Activated naive CD4-positive, alpha-beta T cell treated with anti-CD3 and anti-CD28 coated beads for 36 hours (primary cell): ENCODE measurements at regions not wholly inside any gene's neighbourhood (a gene's known extent, or its start where the extent isn't known, plus 50 kb on each side); places are given as distances from the start of the nearest gene placed in this dataset.

Experiments used
- CTCF ChIA-PET: fragments of 350-600 bp; sonication (Branson Sonifier 250); formaldehyde crosslinking; loops from one replicate; lab custom pipeline; 2021; ENCODE audit warnings: antibody characterized with exemption; lab: Charles Lee
- DNase-seq: peaks from one replicate; pipeline ENCODE4 v3.0.0-alpha.2; 2020
- H3K27ac Mint-ChIP-seq: one replicate; pipeline ENCODE4 v1.8.0; 2021; ENCODE audit warnings: mild to moderate bottlenecking, mixed read lengths
- H3K27me3 Mint-ChIP-seq: one replicate; pipeline ENCODE4 v1.8.0; 2021; ENCODE audit warnings: low read depth, mixed read lengths
- H3K36me3 Mint-ChIP-seq: one replicate; pipeline ENCODE4 v1.8.0; 2021; ENCODE audit warnings: low read depth, mixed read lengths
- H3K4me1 Mint-ChIP-seq: one replicate; pipeline ENCODE4 v1.8.0; 2021; ENCODE audit warnings: low read depth, mixed read lengths
- H3K4me3 Mint-ChIP-seq: one replicate; pipeline ENCODE4 v1.8.0; 2021; ENCODE audit warnings: mild to moderate bottlenecking, moderate library complexity, mixed read lengths
- H3K9me3 Mint-ChIP-seq: one replicate; pipeline ENCODE4 v1.8.0; 2021; ENCODE audit warnings: mixed read lengths
- intact Hi-C: fragments of 100-400 bp; cut with micrococcal nuclease; formaldehyde crosslinking; loops from one replicate; pipeline ENCODE4 v1.15.1; 2023

DNA sequence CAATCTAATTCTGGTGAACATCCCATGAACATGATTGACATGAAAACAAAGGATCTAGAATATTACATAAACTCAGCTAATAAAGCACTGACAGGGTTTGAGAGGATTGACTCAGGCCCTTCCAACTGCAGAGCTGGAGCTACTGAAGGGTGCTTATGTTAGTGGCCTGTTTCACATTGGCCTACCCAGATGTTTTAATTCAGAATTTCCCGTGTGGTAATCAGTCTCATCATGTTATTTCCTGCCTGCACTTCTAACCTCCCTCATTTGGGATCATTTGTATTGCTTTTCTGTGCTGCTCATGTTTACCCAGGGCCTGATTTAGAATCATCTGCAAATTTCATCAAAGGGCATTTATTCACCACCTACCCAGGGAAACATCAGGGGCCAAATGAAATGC lies 270.3 kb downstream of the PLPP3 start:
- no peak overlapping the region for H3K27ac Mint-ChIP-seq
- H3K9me3 Mint-ChIP-seq = no peaks in the 10 kb centered on the region
- peaks cover 3% of the 10 kb centered on the region for H3K27me3 Mint-ChIP-seq
- no peak for DNase-seq
- no peaks in the 10 kb centered on the region for H3K4me1 Mint-ChIP-seq
- no peak overlapping the region for H3K4me3 Mint-ChIP-seq
- intact Hi-C loops = no loop called here
- H3K36me3 Mint-ChIP-seq = no peaks in the 10 kb centered on the region
- CTCF ChIA-PET = no interaction called here

DNA sequence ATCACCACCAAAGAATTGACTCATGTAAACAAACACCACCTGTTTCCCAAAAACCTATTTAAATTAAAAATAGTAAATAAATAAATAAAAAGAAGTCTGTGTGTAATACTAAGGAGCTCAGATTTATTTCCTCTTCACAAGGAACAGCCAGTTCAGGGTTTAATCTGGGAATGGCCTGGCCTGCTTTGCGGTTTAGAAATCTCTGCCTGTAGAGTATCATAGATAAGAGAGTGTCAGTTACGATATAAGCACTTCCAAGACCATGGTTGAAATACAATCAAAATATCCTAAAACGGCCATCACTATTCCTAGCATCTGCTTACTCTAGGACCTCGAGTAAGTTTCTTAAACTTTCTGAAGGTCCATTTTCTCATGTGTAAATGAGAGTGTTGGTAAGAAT lies 274.4 kb downstream of the PLPP3 start:
- no peaks in the 10 kb centered on the region for H3K9me3 Mint-ChIP-seq
- intact Hi-C loops = no loop called here
- H3K4me3 Mint-ChIP-seq = no peak overlapping the region
- H3K27me3 Mint-ChIP-seq = no peaks in the 10 kb centered on the region
- H3K27ac Mint-ChIP-seq = no peak overlapping the region
- no peak for DNase-seq
- no peaks in the 10 kb centered on the region for H3K4me1 Mint-ChIP-seq
- H3K36me3 Mint-ChIP-seq = no peaks in the 10 kb centered on the region
- CTCF ChIA-PET = no interaction called here

- no peaks in the 10 kb centered on the region for H3K36me3 Mint-ChIP-seq
- no peaks in the 10 kb centered on the region for H3K27me3 Mint-ChIP-seq
- CTCF ChIA-PET = no interaction called here
- no peaks in the 10 kb centered on the region for H3K4me1 Mint-ChIP-seq
- H3K27ac Mint-ChIP-seq = no peak overlapping the region
- no peaks in the 10 kb centered on the region for H3K9me3 Mint-ChIP-seq
- intact Hi-C loops = no loop called here
- no peak overlapping the region for H3K4me3 Mint-ChIP-seq
- no peak for DNase-seq
These were observed 275.6 kb downstream of the PLPP3 start for GRCh38 chr1:56303805-56304204.

GRCh38 chr1:56302878-56303277 lies 276.5 kb downstream of the PLPP3 start:
- H3K9me3 Mint-ChIP-seq = no peaks in the 10 kb centered on the region
- no peaks in the 10 kb centered on the region for H3K27me3 Mint-ChIP-seq
- no peaks in the 10 kb centered on the region for H3K36me3 Mint-ChIP-seq
- no peak for DNase-seq
- no peaks in the 10 kb centered on the region for H3K4me1 Mint-ChIP-seq
- CTCF ChIA-PET = no interaction called here
- intact Hi-C loops = no loop called here
- no peak overlapping the region for H3K27ac Mint-ChIP-seq
- H3K4me3 Mint-ChIP-seq = no peak overlapping the region

DNA sequence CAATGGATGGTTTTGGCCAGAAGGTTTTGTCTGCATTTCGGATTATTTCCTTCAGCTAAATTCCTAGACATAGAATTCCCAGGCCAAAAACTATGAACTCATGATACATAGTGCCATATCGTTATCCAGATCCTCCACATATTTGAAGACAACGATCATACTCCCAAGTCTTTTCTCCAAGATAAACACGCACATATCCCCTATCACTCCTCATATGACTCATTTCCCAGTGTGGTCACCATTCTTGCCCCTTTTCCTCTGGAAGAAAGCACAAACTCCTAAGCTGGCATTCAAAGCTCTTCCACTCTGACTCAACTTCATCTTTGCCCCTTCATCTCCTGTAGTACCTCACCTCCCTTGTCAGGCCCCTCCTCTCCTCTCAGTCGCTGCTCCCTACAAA lies 277.6 kb downstream of the PLPP3 start:
- no peaks in the 10 kb centered on the region for H3K4me1 Mint-ChIP-seq
- DNase-seq = no peak
- H3K27me3 Mint-ChIP-seq = no peaks in the 10 kb centered on the region
- H3K36me3 Mint-ChIP-seq = no peaks in the 10 kb centered on the region
- CTCF ChIA-PET = no interaction called here
- H3K4me3 Mint-ChIP-seq = no peak overlapping the region
- intact Hi-C loops = no loop called here
- no peaks in the 10 kb centered on the region for H3K9me3 Mint-ChIP-seq
- no peak overlapping the region for H3K27ac Mint-ChIP-seq

DNA sequence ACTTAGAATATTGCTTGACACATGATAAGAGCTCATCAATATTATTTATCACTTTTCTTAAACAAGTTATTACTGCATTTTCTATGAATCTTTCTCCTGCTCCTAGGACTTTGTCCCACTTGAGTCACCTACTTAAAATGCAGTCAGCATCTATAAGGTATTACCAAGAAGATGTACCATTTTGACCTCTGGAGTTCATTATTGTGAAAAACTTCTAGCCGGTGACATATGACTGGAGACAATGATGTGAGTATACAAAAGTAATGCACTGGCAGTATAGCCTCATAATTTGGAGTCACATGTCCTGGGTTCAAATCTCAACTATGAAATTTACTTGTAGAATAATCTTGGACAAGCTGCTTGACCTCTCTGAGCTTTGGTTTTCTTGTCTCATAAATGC lies 278.5 kb downstream of the PLPP3 start:
- no peak overlapping the region for H3K4me3 Mint-ChIP-seq
- no peaks in the 10 kb centered on the region for H3K9me3 Mint-ChIP-seq
- DNase-seq = no peak
- H3K4me1 Mint-ChIP-seq = no peaks in the 10 kb centered on the region
- H3K36me3 Mint-ChIP-seq = no peaks in the 10 kb centered on the region
- intact Hi-C loops = no loop called here
- CTCF ChIA-PET = no interaction called here
- H3K27me3 Mint-ChIP-seq = no peaks in the 10 kb centered on the region
- H3K27ac Mint-ChIP-seq = no peak overlapping the region

DNA sequence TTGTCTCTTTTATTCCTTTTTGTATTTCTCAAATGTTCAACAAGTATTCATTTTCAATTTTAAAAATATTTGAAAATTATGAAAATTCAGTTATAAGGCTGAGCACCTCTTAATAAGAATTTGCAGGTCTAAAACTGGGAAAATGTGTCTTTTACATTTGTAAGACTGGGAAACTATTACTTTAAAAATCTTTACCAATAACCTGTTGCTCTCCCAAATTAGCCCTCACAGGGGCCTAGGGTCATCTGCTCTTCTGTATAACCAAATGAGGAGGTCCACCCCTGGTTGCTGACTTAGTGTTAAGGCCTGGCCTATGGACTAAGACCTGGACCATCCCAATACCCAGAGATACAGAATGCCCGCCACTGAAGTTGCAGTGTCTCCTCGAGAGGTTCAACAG lies 280.5 kb downstream of the PLPP3 start:
- Mint-ChIP-seq H3K36me3 (no peaks in the 10 kb centered on the region), H3K27me3 (no peaks in the 10 kb centered on the region), H3K9me3 (no peaks in the 10 kb centered on the region), H3K27ac (no peak overlapping the region), H3K4me1 (no peaks in the 10 kb centered on the region), H3K4me3 (no peak overlapping the region)
- intact Hi-C loops = no loop called here
- DNase-seq = no peak
- CTCF ChIA-PET = no interaction called here

- Mint-ChIP-seq H3K4me1 (no peaks in the 10 kb centered on the region), H3K27ac (no peak overlapping the region), H3K36me3 (no peaks in the 10 kb centered on the region), H3K27me3 (no peaks in the 10 kb centered on the region), H3K4me3 (no peak overlapping the region), H3K9me3 (no peaks in the 10 kb centered on the region)
- CTCF ChIA-PET = no interaction called here
- no peak for DNase-seq
- intact Hi-C loops = no loop called here
These were observed 281.5 kb downstream of the PLPP3 start for GRCh38 chr1:56297904-56298303.

GRCh38 chr1:56297208-56297607 lies 282.2 kb downstream of the PLPP3 start:
- CTCF ChIA-PET = no interaction called here
- no peak overlapping the region for H3K4me3 Mint-ChIP-seq
- no peaks in the 10 kb centered on the region for H3K27me3 Mint-ChIP-seq
- DNase-seq = no peak
- intact Hi-C loops = no loop called here
- H3K4me1 Mint-ChIP-seq = no peaks in the 10 kb centered on the region
- H3K36me3 Mint-ChIP-seq = no peaks in the 10 kb centered on the region
- no peak overlapping the region for H3K27ac Mint-ChIP-seq
- no peaks in the 10 kb centered on the region for H3K9me3 Mint-ChIP-seq

DNA sequence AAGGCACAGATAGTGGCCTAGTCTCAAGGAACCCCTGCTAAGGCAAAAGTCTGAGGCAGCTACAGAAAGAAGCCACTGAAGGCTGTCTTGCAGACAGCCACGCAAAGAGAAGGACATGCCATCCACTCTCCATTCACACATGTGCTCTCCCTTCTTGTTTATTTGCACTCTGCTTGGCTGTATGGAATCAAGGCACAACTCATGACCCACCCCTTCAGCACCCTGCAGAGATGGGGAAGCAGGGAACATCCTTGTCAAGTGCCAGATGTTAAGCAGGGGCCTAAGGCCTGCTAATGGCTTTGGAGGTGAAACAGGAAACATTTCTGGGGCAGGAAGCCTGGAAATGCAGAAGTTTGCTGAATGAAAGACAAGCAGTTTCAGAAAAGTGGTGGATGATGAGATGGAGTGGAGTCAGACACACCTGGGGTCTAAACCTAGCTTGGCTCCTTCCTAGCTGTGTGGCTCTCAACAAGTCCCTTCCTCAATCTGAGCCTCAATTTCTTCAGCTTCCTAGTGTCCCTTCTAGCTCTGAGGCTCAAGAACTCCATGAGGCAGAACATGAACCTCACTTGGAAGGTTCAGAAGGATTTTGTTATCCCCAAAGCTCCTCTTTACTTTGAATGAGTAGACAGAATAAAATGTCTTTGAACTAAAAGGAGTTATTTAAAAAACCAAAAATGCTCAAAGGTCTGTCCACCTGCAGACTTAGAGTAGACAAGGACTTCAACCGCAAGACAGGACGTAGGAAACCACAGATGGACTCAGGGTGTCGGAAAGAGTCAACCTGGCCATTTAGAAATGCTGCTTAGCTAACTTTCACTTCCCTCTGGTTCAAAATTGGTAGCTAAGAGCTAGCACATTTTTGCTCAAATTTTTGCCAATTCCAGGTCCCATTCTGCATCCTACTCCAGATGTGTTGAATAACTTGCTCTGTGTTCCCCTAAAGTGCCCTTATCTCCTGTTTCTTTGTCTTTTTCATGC lies 283.1 kb downstream of the PLPP3 start:
- H3K4me3 Mint-ChIP-seq = no peak overlapping the region
- no peaks in the 10 kb centered on the region for H3K9me3 Mint-ChIP-seq
- intact Hi-C loops = no loop called here

DNA sequence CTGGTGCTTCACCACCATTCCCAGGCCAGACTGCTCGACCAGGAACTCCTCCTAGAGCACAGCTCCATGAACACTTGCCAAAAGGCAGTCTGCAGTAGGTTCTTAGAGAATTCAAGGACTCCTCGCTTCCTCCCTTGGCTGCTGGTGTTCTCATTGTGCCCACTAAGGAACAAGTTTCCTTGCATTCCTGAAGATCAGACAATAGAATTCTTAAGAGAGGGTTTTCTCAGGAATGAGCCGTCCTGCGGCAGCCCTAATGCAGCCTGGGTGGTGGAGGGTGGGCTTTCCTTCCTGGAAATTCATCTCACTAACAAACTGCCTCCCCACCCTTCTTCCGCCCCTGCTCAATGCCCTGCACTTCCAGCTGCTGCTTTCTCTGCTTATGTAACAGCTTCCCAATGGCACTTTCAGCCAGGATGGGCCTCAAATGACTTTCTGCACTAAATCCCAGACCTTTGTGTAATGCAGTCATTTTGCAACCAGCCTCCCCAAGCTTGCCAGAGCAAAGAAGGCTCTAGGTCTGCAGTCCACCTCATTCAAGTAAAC lies 287.9 kb downstream of the PLPP3 start:
- Mint-ChIP-seq H3K4me1 (no peaks in the 10 kb centered on the region), H3K4me3 (no peak overlapping the region), H3K9me3 (no peaks in the 10 kb centered on the region), H3K36me3 (no peaks in the 10 kb centered on the region), H3K27ac (no peak overlapping the region), H3K27me3 (no peaks in the 10 kb centered on the region)
- CTCF ChIA-PET = no interaction called here
- no peak for DNase-seq
- intact Hi-C loops = no loop called here

More for the DNA sequence above, 283.1 kb downstream of the PLPP3 start:
- Mint-ChIP-seq H3K27ac (no peak overlapping the region), H3K27me3 (no peaks in the 10 kb centered on the region), H3K4me1 (no peaks in the 10 kb centered on the region), H3K36me3 (no peaks in the 10 kb centered on the region)
- DNase-seq = no peak
- CTCF ChIA-PET = no interaction called here

- Mint-ChIP-seq H3K4me3 (no peak overlapping the region), H3K36me3 (no peaks in the 10 kb centered on the region), H3K27me3 (no peaks in the 10 kb centered on the region), H3K27ac (no peak overlapping the region), H3K9me3 (no peaks in the 10 kb centered on the region), H3K4me1 (no peaks in the 10 kb centered on the region)
- intact Hi-C loops = no loop called here
- CTCF ChIA-PET = interaction anchor here (0.6 kb wide), 1 partner anchor 42 kb away, joined by 3 read pairs; no protein-coding TSS in a partner anchor
- DNase-seq = no peak
These were observed 290.1 kb downstream of the PLPP3 start for GRCh38 chr1:56289260-56289659.

DNA sequence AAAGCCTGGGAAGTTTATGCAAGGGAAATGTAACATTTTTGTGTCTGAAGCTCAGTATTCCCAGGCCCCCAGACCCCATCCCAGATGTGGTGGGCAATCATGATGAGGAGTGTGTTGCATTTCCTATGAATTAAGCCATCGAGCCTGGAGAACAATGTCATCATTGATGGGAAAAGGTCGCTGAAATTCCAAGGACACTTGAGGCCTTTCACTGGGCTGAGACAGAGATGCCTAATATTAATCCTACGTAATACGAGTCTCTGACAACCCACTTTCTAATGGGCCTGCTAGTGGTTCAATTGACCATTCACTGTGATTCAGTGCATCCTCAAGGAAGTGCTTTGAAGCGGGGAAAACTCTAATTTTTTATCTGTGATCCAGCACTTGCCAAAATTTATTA lies 291.6 kb downstream of the PLPP3 start:
- intact Hi-C loops = no loop called here
- Mint-ChIP-seq H3K27ac (no peak overlapping the region), H3K4me3 (no peak overlapping the region), H3K27me3 (no peaks in the 10 kb centered on the region), H3K36me3 (no peaks in the 10 kb centered on the region), H3K9me3 (no peaks in the 10 kb centered on the region), H3K4me1 (no peaks in the 10 kb centered on the region)
- CTCF ChIA-PET = interaction anchor here (0.6 to 0.9 kb wide), 2 partner anchors 35 to 146 kb away, joined by 3 read pairs; no protein-coding TSS in a partner anchor
- DNase-seq = no peak
